AG04450 (cell line): ENCODE measurements at regions not wholly inside any gene's neighbourhood (a gene's known extent, or its start where the extent isn't known, plus 50 kb on each side); places are given as distances from the start of the nearest gene placed in this dataset.

Experiments
- CTCF ChIA-PET: fragments of 300-600, 350-600 bp; formaldehyde crosslinking; extraction: SDS; loops from one replicate; lab custom pipeline; 2022; ENCODE audit warnings: antibody characterized with exemption, inconsistent platforms; lab: Charles Lee
- POLR2A ChIA-PET: fragments of 350-600 bp; formaldehyde crosslinking; extraction: SDS; loops from one replicate; lab custom pipeline; 2021; ENCODE audit warnings: antibody characterized with exemption, inconsistent platforms; lab: Yijun Ruan, JAX
- DNase-seq: peaks from one replicate; pipeline ENCODE4 v3.0.0-alpha.2; 2011; ENCODE audit warnings: low read depth, low spot score
- H3K27ac ChIP-seq: one replicate; pipeline ENCODE4 v1.5.1; 2012; ENCODE audit warnings: low read depth, low read length, control low read depth
- H3K27me3 ChIP-seq: one replicate; pipeline ENCODE4 v1.6.0; 2012; ENCODE audit warnings: low read length; ENCODE audit not compliant: control insufficient read depth, insufficient read depth
- H3K4me3 ChIP-seq: 2 replicates; pipeline ENCODE4 v1.5.1; 2011; ENCODE audit warnings: mild to moderate bottlenecking, low read depth, low read length, control low read depth
- H3K9me3 ChIP-seq: 2 replicates; pipeline ENCODE4 v1.5.1; 2012; ENCODE audit warnings: low read length; ENCODE audit not compliant: control insufficient read depth, insufficient read depth
- TF ChIP-seq, protein P1 (sequence below): IDR thresholded peaks from 2 replicates; pipeline ENCODE4 v1.5.1; 2011; ENCODE audit warnings: low read depth, low read length, control low read depth, inconsistent platforms

DNA sequence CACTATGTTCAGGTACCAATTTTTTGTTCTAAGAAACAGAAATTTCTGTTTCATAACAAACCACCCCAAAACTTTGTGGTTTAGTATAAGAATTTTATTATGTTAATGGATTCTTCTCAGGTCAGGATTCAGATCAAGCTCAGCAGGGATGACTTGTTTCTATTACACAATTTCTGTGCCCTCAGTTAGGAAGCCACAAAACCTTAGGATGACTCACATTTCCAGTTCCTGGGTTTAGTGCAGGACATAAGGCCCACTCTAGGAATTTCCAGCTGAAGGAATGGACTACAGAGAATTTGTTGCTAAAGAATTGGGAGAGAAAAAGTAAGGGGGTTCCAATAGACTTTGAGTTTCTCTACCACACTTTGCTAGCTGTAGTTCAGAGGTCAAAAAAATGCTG, 629.3 kb downstream of the ANXA1 start:
- no peak for DNase-seq
- TF ChIP-seq, protein P1, sequence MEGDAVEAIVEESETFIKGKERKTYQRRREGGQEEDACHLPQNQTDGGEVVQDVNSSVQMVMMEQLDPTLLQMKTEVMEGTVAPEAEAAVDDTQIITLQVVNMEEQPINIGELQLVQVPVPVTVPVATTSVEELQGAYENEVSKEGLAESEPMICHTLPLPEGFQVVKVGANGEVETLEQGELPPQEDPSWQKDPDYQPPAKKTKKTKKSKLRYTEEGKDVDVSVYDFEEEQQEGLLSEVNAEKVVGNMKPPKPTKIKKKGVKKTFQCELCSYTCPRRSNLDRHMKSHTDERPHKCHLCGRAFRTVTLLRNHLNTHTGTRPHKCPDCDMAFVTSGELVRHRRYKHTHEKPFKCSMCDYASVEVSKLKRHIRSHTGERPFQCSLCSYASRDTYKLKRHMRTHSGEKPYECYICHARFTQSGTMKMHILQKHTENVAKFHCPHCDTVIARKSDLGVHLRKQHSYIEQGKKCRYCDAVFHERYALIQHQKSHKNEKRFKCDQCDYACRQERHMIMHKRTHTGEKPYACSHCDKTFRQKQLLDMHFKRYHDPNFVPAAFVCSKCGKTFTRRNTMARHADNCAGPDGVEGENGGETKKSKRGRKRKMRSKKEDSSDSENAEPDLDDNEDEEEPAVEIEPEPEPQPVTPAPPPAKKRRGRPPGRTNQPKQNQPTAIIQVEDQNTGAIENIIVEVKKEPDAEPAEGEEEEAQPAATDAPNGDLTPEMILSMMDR = no peak
- CTCF ChIA-PET = no interaction called here
- Histone ChIP-seq H3K4me3 (no peak overlapping the region), H3K27ac (no peak overlapping the region), H3K9me3 (peaks cover 12% of the 10 kb centered on the region), H3K27me3 (no peaks in the 10 kb centered on the region)
- POLR2A ChIA-PET = no interaction called here

DNA sequence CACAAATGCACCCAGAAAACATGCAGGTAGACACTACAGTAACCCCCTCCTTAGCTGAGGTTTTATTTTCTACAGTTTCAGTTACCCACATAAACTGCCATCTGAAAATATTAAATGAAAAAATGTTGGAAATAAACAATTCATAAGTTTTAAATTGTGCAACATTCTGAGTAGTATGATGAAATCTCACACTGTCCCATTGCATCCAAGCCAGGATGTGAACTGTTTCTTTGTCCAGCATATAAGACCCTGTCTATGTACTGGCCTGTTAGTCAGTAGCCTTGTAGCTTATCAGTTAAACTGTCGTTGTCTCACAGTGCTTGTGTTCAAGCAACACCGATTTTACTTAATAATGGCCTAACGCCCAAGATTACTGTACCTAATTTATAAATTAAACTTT, 630.5 kb downstream of the ANXA1 start:
- TF ChIP-seq, protein P1 = no peak
- DNase-seq = no peak
- ChIA-PET CTCF (no interaction called here), POLR2A (no interaction called here)
- peaks cover 12% of the 10 kb centered on the region for H3K9me3 ChIP-seq
- H3K27me3 ChIP-seq = no peaks in the 10 kb centered on the region
- H3K4me3 ChIP-seq = no peak overlapping the region
- H3K27ac ChIP-seq = no peak overlapping the region

DNA sequence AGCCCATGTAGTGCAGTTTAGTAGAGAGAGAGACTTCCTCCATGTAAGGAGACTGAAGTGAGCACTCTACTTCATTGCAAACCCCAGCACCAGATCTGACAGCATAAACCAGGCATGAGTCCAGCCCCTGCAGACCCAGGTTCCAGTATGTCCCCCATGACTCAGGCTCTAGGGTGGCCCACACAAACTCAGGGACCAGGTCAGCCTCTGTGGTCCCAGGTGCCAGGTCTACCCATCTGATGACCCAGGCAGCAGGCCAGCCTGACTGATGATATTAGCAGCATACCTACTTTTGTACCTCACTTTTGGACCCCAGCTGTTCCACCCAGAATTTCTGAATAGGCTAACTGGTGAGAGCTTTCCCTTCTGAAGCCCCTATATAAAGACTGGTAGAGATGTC, 647.8 kb downstream of the ANXA1 start:
- POLR2A ChIA-PET = no interaction called here
- CTCF ChIA-PET = no interaction called here
- no peaks in the 10 kb centered on the region for H3K27me3 ChIP-seq
- TF ChIP-seq, protein P1 = no peak
- peaks cover 7% of the 10 kb centered on the region for H3K9me3 ChIP-seq
- H3K4me3 ChIP-seq = no peak overlapping the region
- no peak overlapping the region for H3K27ac ChIP-seq
- no peak for DNase-seq

DNA sequence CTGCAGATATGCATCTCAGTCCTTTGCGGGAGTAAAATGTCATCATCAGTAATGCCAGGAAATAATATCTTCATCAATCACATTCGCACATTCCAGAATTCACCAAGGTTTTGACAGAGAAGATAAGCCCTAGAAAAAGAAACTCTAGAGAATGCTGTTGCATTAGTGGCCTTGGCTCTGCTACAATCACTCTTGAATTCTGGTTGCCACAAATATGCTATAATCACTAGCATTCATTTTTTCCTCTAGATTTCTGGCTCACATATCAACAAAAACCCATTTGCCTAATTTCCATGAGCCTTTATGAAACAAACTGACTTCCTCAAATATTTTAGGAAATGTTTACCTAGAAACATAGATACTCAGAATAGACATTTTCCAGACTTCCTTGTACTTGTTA, 653.4 kb downstream of the ANXA1 start:
- ChIA-PET CTCF (no interaction called here), POLR2A (no interaction called here)
- DNase-seq = no peak
- H3K4me3 ChIP-seq = no peak overlapping the region
- H3K27ac ChIP-seq = no peak overlapping the region
- H3K27me3 ChIP-seq = no peaks in the 10 kb centered on the region
- TF ChIP-seq, protein P1 = no peak
- H3K9me3 ChIP-seq = 0 out of 2 replicates have a peak, but pooled peaks cover 3% of the 10 kb centered on the region

DNA sequence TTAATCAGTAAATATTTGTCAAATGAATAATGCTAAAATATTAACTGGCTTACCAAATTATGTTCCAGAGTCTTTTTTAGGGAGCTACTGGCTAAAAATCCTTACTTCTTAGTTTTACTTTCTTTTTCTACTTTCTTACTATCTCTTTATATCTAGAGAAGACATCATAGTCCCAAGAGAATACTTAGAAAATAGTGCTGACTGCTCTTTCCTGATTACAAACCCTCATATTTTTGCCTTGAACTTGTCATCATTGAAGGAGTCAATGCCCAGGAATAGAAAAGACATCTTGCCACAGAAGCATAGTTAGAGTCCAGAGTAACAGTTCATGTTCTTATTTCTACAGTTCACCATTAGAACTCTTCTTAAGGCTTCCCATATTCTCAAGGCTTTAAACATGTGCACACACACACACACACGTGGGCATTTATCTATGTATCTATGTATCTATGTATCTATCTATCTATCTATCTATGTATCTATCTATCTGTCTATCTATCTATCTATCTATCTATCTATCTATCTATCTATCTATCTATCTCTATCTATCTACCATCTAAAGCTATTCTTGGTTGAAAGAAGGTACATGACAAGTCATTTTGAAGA, 654.3 kb downstream of the ANXA1 start:
- Histone ChIP-seq H3K27me3 (no peaks in the 10 kb centered on the region), H3K4me3 (no peak overlapping the region), H3K9me3 (0 out of 2 replicates have a peak, but pooled peaks cover 3% of the 10 kb centered on the region), H3K27ac (no peak overlapping the region)
- TF ChIP-seq, protein P1 = no peak
- no peak for DNase-seq
- ChIA-PET CTCF (no interaction called here), POLR2A (no interaction called here)
